ENCODE measurements at regions not wholly inside any gene's neighbourhood (a gene's known extent, or its start where the extent isn't known, plus 50 kb on each side); places are given as distances from the start of the nearest gene placed in this dataset.

DNA sequence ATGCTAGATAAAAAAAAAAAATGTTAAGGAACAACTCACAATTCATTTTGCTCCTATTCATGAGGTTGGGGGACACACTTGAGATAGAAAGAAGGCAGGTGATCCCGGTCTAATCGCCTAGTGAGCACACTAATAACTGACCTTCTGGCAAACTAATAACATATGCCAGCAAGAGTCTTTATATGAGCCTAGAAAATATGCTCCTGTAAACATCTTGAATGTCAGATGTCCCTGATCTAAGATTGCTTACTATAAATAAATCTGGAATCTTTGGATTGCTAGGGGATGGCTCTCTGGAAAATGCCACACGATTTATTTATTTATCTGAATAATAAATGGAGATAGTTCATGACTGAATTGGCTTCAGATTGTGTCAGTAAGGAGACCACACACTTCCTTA is 821.9 kb downstream of the GRIK2 start:
- TF ChIP-seq, protein P1, sequence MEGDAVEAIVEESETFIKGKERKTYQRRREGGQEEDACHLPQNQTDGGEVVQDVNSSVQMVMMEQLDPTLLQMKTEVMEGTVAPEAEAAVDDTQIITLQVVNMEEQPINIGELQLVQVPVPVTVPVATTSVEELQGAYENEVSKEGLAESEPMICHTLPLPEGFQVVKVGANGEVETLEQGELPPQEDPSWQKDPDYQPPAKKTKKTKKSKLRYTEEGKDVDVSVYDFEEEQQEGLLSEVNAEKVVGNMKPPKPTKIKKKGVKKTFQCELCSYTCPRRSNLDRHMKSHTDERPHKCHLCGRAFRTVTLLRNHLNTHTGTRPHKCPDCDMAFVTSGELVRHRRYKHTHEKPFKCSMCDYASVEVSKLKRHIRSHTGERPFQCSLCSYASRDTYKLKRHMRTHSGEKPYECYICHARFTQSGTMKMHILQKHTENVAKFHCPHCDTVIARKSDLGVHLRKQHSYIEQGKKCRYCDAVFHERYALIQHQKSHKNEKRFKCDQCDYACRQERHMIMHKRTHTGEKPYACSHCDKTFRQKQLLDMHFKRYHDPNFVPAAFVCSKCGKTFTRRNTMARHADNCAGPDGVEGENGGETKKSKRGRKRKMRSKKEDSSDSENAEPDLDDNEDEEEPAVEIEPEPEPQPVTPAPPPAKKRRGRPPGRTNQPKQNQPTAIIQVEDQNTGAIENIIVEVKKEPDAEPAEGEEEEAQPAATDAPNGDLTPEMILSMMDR (IDR thresholded peaks at IDR 0.05; ENCODE audit: extremely low read depth in 1 of 2, insufficient read depth in 1 of 2, low read depth in 1 of 2, low read length in 2 of 2) = no peak
- TF ChIP-seq POLR2AphosphoS5 (IDR thresholded peaks at IDR 0.05; ENCODE audit: insufficient read depth, low read depth, low read length) (no peak), POLR2A (IDR thresholded peaks at IDR 0.05; ENCODE audit: low read depth, low read length) (no peak), EZH2 (IDR thresholded peaks at IDR 0.05; ENCODE audit: borderline replicate concordance, low read depth, low read length, severe bottlenecking) (no peak), FOS (IDR thresholded peaks at IDR 0.05; ENCODE audit: borderline replicate concordance, insufficient read depth, low read length) (no peak), MYC (IDR thresholded peaks at IDR 0.05; ENCODE audit: low read depth, low read length) (no peak)
- TF ChIP-seq, protein P2, sequence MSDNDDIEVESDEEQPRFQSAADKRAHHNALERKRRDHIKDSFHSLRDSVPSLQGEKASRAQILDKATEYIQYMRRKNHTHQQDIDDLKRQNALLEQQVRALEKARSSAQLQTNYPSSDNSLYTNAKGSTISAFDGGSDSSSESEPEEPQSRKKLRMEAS (IDR thresholded peaks at IDR 0.05; ENCODE audit: insufficient read depth, insufficient read length) = no peak
